Fibroblast of lung (primary cell): ENCODE measurements at regions not wholly inside any gene's neighbourhood (a gene's known extent, or its start where the extent isn't known, plus 50 kb on each side); places are given as distances from the start of the nearest gene placed in this dataset.

Experiments used
- CTCF ChIP-seq, 2 donors: IDR thresholded peaks in 1 of 2; conservative IDR thresholded peaks in 1 of 2; 1 replicate in 1 of 2; 2 replicates in 1 of 2; pipeline ENCODE4 v1.5.1; 2011 to 2012; ENCODE audit warnings: low read length in 2 of 2, control low read depth in 1 of 2, inconsistent platforms in 1 of 2, low read depth in 1 of 2, mild to moderate bottlenecking in 1 of 2
- EZH2 ChIP-seq: IDR thresholded peaks from 2 replicates; pipeline ENCODE4 v1.5.1; 2012; ENCODE audit warnings: low read length, control low read depth, mild to moderate bottlenecking; ENCODE audit errors: missing control alignments

DNA sequence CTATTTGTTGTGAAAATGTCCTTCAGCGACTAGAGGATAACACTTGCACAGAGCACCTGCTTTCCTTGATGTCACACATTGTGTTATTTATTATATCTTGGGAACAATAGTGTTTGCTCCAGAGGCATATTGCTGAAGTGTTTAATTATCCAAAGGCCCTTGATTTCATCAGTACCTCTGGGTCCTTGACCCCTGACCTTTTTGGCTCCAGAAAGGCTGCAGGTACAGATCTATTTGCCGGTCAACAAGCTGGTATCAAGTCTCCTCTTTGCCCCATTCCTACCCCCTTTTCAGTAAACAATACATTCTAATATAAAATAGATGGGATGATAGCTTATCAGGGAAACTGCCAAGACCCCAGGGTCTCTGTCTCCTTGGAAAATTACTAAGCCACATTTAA, 206.8 kb downstream of the DACT1 start:
- no peak for TF ChIP-seq CTCF (conservative IDR thresholded peaks at IDR 0.05 in 1 of 2, IDR thresholded peaks at IDR 0.05 in 1 of 2; ENCODE audit: low read depth in 1 of 2, low read length in 2 of 2)
- no peak for TF ChIP-seq EZH2
